GM21825 (cell line): ENCODE measurements at regions not wholly inside any gene's neighbourhood (a gene's known extent, or its start where the extent isn't known, plus 50 kb on each side); places are given as distances from the start of the nearest gene placed in this dataset.

ENCODE experiments used
- ATAC-seq: cut with Tn5 transposase; IDR thresholded peaks from one replicate; pipeline ENCODE4 v1.9.1; 2021; ENCODE audit warnings: mild to moderate bottlenecking, moderate library complexity; ENCODE audit not compliant: unreplicated experiment

- ATAC-seq, result no peak
Observed at GRCh38 chr1:184302346-184302745, 84.5 kb upstream of the C1orf21 start.

GRCh38 chr1:184310157-184310819, 76.5 kb upstream of the C1orf21 start:
- no peak for ATAC-seq

- ATAC-seq, result no peak
Observed at GRCh38 chr1:184311580-184311979, 75.2 kb upstream of the C1orf21 start.

GRCh38 chr1:184315254-184315653, 71.6 kb upstream of the C1orf21 start:
- ATAC-seq, result no peak

GRCh38 chr1:184319879-184320278, 67.0 kb upstream of the C1orf21 start:
- ATAC-seq, result no peak

- no peak for ATAC-seq
Observed at GRCh38 chr1:184322253-184322652, 64.6 kb upstream of the C1orf21 start.

- no peak for ATAC-seq
Observed at GRCh38 chr1:184324972-184325371, 61.9 kb upstream of the C1orf21 start.

- no peak for ATAC-seq
Observed at GRCh38 chr1:184326278-184326677, 60.6 kb upstream of the C1orf21 start.

GRCh38 chr1:184329245-184329953, 57.4 kb upstream of the C1orf21 start:
- no peak for ATAC-seq

- ATAC-seq, result no peak
Observed at GRCh38 chr1:184329962-184330868, 56.6 kb upstream of the C1orf21 start.

GRCh38 chr1:184330875-184331274, 56.0 kb upstream of the C1orf21 start:
- ATAC-seq, result no peak
